DND-41 (cell line): ENCODE measurements at regions not wholly inside any gene's neighbourhood (a gene's known extent, or its start where the extent isn't known, plus 50 kb on each side); places are given as distances from the start of the nearest gene placed in this dataset.
A peak's percentile ranks its signal among the peaks of the same experiment; 100 is the strongest.

Experiments used
- ATAC-seq: fragments of 200-7000 bp; cut with Tn5 transposase; 3 replicates; pipeline ENCODE4 v1.9.1; 2021; ENCODE audit warnings: low read depth; ENCODE audit not compliant: insufficient read depth
- DNase-seq: peaks from one replicate; pipeline ENCODE4 v3.0.0-alpha.2; 2020
- H2AFZ ChIP-seq: 2 replicates; pipeline ENCODE4 v1.6.0; 2012; ENCODE audit warnings: low read depth, low read length
- H3K27ac ChIP-seq: 2 replicates; pipeline ENCODE4 v1.5.1; 2012; ENCODE audit warnings: low read length, inconsistent platforms
- H3K27me3 ChIP-seq: fragments of 200-600 bp; sonication (generic); 2 replicates; pipeline ENCODE4 v1.6.0; 2012; ENCODE audit warnings: low read length, mild to moderate bottlenecking, inconsistent platforms; ENCODE audit not compliant: insufficient read depth, poor library complexity
- H3K36me3 ChIP-seq: 2 replicates; pipeline ENCODE4 v1.5.1; 2012; ENCODE audit warnings: low read length, inconsistent platforms; ENCODE audit not compliant: insufficient read depth
- H3K4me1 ChIP-seq: 2 replicates; pipeline ENCODE4 v1.5.1; 2012; ENCODE audit warnings: mild to moderate bottlenecking, low read length; ENCODE audit not compliant: insufficient read depth
- H3K4me2 ChIP-seq: 2 replicates; pipeline ENCODE4 v1.6.0; 2012; ENCODE audit warnings: mild to moderate bottlenecking, moderate library complexity, low read length, inconsistent platforms; ENCODE audit not compliant: insufficient read depth
- H3K4me3 ChIP-seq, 2 experiments: fragments of 200-600 bp in 1 of 2; shearing (Covaris generic) in 1 of 2; 2 replicates each; pipeline ENCODE4 v1.5.1; 2012 to 2016; ENCODE audit warnings: inconsistent platforms in 2 of 2, low read length in 2 of 2, mild to moderate bottlenecking in 2 of 2, low read depth in 1 of 2, moderate library complexity in 1 of 2
- H3K79me2 ChIP-seq: 2 replicates; pipeline ENCODE4 v1.6.0; 2012; ENCODE audit warnings: low read length, inconsistent platforms; ENCODE audit not compliant: insufficient read depth
- H3K9ac ChIP-seq: 2 replicates; pipeline ENCODE4 v1.6.0; 2012; ENCODE audit warnings: low read depth, mild to moderate bottlenecking, inconsistent platforms, low read length, moderate library complexity
- H3K9me3 ChIP-seq: 2 replicates; pipeline ENCODE4 v1.5.1; 2012; ENCODE audit warnings: low read length, moderate library complexity, mild to moderate bottlenecking, inconsistent platforms; ENCODE audit not compliant: insufficient read depth, severe bottlenecking
- H4K20me1 ChIP-seq: 2 replicates; pipeline ENCODE4 v1.6.0; 2012; ENCODE audit warnings: low read length; ENCODE audit not compliant: insufficient read depth
- CTCF ChIP-seq: IDR thresholded peaks from 2 replicates; pipeline ENCODE4 v1.5.1; 2012; ENCODE audit warnings: borderline replicate concordance, low read length, moderate library complexity, mild to moderate bottlenecking; ENCODE audit not compliant: poor library complexity, severe bottlenecking; ENCODE audit errors: extremely low read depth
- EZH2 ChIP-seq: IDR thresholded peaks from 3 replicates; pipeline ENCODE4 v1.6.1; 2012; ENCODE audit warnings: borderline replicate concordance, low read depth, mild to moderate bottlenecking, moderate library complexity, low read length, inconsistent platforms; ENCODE audit not compliant: severe bottlenecking

- Histone ChIP-seq H3K9me3 (no peaks in the 10 kb centered on the region), H3K4me2 (no peak overlapping the region), H3K4me1 (no peaks in the 10 kb centered on the region), H3K79me2 (no peaks in the 10 kb centered on the region), H3K9ac (no peak overlapping the region), H4K20me1 (no peaks in the 10 kb centered on the region), H3K27ac (no peak overlapping the region), H2AFZ (no peak overlapping the region), H3K36me3 (no peaks in the 10 kb centered on the region), H3K4me3 (no peak overlapping the region), H3K27me3 (no peaks in the 10 kb centered on the region)
- no peak for TF ChIP-seq CTCF
- no peak for TF ChIP-seq EZH2
- ATAC-seq (no peak), DNase-seq (no peak)
Measured at GRCh38 chr21:23155281-23155680, 2157.1 kb downstream of the NCAM2 start.

GRCh38 chr21:23160914-23161313, 2162.7 kb downstream of the NCAM2 start:
- DNase-seq (no peak), ATAC-seq (no peak)
- H3K36me3 ChIP-seq = no peaks in the 10 kb centered on the region
- H3K9me3 ChIP-seq = no peaks in the 10 kb centered on the region
- no peaks in the 10 kb centered on the region for H4K20me1 ChIP-seq
- no peak overlapping the region for H3K27ac ChIP-seq
- no peaks in the 10 kb centered on the region for H3K79me2 ChIP-seq
- TF ChIP-seq CTCF = peak; percentile 42
- TF ChIP-seq EZH2 = no peak
- no peak overlapping the region for H3K4me2 ChIP-seq
- H3K4me3 ChIP-seq = no peak overlapping the region
- no peak overlapping the region for H2AFZ ChIP-seq
- H3K9ac ChIP-seq = no peak overlapping the region
- H3K4me1 ChIP-seq = no peaks in the 10 kb centered on the region
- no peaks in the 10 kb centered on the region for H3K27me3 ChIP-seq

- no peak overlapping the region for H3K9ac ChIP-seq
- H3K4me3 ChIP-seq = no peak overlapping the region
- H3K4me1 ChIP-seq = no peaks in the 10 kb centered on the region
- H3K36me3 ChIP-seq = no peaks in the 10 kb centered on the region
- no peak for DNase-seq
- 0 out of 2 replicates have a peak overlapping the region, but pooled peaks have one; percentile 7 for H2AFZ ChIP-seq
- H3K27me3 ChIP-seq = no peaks in the 10 kb centered on the region
- no peaks in the 10 kb centered on the region for H3K79me2 ChIP-seq
- ATAC-seq = no peak
- no peak for TF ChIP-seq CTCF
- no peak for TF ChIP-seq EZH2
- H3K27ac ChIP-seq = no peak overlapping the region
- no peak overlapping the region for H3K4me2 ChIP-seq
- no peaks in the 10 kb centered on the region for H3K9me3 ChIP-seq
- no peaks in the 10 kb centered on the region for H4K20me1 ChIP-seq
Measured at GRCh38 chr21:23162198-23162946, 2164.2 kb downstream of the NCAM2 start.
